Stimulated activated CD8-positive, alpha-beta memory T cell treated with anti-CD3 and anti-CD28 coated beads, Interleukin-4, amount 100 ng/mL, for 4 hours (primary cell): ENCODE measurements at regions not wholly inside any gene's neighbourhood (a gene's known extent, or its start where the extent isn't known, plus 50 kb on each side); places are given as distances from the start of the nearest gene placed in this dataset.

Experiments
- DNase-seq, 2 donors: peaks; one replicate each; pipeline ENCODE4 v3.0.0-alpha.2; 2020; ENCODE audit warnings: low read depth in 2 of 2, low spot score in 1 of 2

DNA sequence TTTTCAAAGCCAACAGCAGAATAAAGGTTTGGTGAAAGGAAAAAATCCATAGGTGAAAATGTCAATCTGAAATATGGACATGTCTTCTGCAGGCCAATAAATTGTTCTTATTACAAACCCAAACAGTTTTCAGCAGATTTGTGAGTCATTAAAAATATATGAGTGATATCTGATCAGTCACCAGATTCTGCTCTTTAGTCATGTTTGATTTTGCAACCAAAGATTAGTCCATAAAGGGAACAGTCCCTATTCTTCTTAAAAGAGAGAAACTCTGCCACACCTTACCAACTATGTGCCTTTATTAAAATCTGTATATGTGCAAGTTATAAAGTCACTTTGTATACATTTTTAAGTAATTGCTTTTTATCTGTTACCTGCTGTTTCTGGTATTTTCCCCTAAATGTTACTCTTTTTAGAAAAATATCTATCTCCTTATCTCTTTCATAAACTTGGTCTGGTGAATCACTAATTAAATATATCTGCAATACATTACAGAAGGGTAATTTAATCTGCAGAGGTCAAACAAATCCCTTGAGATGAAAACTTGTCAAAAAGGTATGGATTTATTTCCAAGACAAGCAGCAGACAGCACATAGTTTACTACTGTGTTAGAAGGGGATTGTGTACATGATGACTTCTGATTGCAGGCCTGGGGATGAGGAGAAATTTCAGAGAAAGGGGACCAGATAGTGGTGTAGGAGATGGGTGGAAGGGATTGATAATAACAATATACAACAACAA is 322.9 kb upstream of the NWD2 start:
- DNase-seq = no peak

DNA sequence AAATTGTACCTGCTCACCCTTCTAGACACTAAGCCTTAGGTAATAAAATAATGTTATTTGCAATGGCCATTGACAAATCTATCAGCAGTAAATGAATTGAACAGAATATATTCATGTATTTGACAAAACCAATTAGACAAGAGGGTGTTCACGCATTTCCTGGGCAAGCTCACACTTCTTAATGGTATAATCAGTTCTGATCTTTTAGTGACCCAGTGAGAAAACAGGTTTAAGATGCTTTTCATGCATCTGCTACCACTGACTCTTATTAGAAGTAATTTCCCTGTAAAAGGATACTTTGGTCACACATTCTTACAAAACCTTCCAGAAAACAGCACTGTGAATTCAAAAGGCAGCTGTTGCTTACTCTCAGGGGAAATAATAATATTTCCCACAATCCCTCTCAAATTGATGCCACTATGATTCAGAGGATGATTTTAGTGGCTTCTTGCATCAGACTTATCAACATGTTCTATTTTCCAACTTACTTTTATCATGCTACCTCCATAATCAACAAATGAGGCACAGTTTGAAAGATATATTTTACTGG is 313.9 kb upstream of the NWD2 start:
- no peak for DNase-seq

DNA sequence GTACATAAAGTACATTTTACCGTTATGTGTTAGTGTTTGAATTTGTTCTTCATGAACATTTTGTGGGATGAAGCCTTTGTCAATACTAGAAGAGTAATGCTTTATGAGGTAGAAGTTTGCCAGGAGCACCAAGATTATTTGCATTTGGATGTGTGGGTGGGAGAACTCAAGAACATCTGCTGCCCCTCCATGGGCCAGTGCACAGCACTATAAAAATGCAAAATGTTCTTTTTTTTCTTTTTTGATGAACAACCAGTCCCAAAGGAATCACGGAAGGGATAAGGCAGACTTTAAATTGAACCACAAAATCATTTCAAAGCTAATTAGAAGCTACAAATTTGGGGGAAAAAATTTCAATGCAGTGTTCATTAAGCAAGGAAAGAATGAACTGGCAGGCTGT is 300.3 kb upstream of the NWD2 start:
- no peak for DNase-seq

DNA sequence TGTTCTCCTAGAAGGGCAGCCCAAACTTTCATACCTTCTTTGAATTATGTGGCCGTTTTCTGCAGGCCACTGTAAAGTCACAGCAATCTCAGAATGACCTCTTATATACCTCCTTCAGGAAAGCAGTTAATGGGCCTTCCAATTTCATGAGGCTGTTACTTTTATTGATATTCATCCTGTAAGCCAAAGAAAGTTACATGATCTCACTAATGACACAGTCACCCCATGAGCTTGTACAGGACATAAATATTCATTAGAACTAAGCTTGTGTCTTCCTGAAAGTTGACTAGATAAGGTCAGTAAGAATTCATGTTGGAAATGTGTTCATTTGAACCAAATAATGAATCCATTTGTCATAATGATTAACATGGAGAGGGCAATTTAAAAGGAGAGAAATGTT is 283.1 kb upstream of the NWD2 start:
- no peak for DNase-seq

DNA sequence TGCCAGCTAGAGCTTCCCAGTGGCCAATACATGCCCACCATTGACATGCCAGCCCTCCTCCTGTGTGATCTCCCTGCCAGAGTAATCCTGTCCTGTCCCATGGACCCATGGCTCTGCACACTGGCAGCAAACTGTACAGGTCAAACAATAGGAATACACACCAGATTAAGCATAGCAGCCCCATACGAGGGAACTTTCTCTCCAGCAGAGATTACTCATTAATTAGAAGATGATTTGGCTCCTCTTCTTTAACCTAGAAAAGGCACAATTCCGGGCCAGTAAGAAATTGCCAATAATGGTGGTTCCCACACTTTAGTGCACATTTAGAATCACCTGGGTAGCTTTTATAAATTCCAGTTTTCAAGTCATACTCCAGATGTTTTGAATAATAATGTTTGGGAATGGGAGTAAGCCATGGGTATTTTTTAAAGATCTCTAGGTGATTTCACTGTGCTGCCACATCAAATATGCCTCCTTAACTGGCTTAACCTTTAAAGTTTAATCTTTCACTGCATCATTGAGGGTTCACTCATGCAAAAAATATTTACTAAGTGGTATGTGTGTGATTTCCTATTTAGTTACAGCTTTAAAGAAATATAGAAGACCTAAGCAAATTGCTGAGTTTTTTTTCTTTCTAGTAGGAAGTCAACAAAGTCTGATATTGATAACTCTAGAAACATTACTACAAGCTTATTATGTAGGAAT is 277.6 kb upstream of the NWD2 start:
- no peak for DNase-seq

DNA sequence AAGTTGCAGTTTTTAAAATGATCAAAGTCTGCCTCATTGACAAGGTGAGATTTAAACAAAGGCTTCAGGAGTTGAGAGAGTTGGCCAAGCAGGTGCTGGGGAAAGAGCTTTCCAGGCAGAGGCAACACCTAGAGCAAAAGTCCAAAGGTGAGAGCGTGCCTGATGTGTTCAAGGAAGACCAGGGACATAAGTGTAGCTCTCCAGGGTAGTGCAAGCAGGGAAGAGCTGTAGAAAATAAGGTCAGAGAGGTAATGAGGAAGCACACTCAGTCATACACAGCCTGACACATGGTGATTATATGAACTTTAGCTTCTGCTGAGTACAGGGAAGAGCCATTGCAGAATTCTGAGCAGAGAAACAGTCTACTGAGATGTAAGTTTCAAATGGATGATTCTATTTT is 265.0 kb upstream of the NWD2 start:
- DNase-seq = no peak

DNA sequence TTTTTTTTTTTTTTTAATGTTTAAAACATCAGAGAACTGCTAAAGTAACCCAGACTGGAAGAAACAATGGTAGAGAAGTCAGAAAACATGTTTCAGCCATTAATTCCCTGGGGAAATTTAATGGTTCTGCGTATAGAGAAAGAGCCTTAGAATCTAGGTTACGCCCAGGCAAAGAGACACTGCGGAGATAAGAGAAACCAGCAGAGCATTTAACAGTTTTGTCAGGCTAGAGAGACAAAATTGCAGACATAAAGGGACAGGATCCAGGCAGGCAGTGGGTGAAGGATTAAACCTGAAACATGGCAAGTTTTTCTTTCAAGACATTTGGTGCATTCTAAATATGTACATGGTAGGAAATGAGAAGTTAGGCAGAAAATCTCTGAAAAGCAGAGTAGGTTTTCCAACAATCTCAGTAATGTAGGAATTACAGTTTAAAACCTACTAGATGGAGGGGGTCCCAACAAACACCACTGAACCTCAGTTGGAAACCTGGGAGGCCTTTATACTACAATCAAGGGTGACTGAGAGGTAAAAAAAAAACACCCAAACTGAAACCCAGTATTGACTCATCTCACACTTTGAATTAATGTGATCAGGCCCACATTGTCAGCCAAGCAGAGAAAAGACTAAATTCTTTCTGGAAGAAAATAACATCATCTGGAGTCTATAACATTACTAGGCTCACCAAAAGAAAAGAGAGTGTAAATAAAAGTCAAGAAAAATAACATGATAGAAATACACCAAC is 254.2 kb upstream of the NWD2 start:
- DNase-seq = no peak

DNA sequence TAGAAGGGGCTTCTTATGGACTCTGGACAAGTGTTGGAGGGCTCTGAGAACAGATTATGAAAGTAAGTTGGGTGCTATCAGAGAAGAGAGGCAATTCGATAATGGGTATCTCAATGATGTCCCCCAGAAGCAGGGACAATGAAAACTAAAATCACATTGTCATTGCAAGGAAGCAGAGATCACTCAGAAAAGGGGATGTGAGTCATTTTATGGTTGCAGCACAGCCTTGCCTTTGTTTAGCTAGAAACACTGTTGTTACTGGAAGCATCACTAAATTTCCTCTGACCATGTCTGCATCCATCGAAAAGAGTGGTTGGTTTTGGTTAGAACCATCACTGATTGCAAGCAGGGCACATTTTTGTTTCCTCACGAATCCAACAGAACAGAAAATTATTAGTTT is 246.8 kb upstream of the NWD2 start:
- DNase-seq = no peak

DNA sequence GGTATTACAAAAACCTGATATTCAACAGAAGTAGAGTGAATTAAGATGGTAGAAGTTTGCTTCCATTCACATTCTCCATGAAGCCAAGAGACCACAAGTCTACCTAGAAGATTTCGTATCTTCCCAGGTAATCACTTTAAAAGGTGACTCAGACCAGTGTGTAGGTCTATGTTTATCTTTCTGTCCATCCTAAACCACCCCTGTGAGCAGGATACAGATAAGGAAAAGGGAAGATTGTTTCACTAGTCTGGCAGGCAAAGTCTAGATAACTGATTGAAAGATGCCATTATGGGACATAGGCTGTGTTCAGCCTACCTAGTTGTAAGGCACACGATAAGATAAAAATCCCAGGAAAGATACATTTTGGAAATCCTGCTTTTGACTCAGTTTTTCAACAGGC is 244.3 kb upstream of the NWD2 start:
- no peak for DNase-seq

DNA sequence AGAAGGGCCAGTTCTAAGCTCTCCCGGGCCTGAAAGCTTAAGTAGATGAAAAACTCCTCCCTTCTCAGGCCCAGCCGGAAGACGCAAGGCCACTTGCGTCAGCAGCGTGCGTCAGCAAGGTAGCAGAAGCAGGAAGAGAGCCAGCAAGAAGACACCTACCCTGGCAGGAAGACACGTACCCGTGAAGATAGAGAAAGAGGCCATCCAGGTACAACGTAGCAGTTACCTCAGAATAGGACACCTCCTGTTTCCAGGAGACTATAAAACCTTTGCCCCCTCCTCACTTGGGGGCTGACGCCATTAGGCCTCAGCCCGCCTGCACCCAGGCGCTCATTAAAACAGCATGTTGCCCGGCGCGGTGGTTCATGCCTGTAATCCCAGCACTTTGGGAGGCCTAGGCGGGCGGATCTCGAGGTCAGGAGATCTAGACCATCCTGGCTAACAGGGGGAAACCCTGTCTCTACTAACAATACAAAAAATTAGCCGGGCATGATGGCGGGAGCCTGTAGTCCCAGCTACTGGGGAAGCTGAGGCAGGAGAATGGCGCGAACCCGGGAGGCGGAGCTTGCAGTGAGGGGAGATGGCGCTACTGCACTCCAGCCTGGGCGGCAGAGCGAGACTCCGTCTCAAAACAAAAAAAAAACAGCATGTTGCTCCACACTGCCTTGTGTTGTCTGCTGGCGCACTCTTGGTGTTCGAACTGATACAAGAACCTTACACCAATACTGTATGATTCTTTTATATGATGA is 242.7 kb upstream of the NWD2 start:
- DNase-seq = no peak

DNA sequence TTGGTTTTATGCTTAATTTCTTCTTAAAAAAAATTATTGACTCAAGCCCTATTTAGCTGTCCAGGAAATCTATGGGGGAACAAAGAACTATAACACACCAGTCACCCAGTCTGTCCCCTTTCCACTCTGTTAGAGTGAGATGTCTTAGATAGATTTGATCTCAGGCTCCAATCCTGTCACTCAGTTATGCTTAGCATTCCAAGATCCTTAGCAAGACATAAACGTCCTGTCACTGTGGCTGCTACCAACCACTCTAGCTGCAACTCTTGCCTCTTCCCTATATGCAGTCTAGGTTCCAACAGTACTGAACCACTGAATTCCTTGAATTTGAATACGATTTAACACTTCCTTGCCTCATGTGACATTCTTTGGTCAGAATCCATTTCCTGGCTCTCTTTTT is 241.9 kb upstream of the NWD2 start:
- no peak for DNase-seq

DNA sequence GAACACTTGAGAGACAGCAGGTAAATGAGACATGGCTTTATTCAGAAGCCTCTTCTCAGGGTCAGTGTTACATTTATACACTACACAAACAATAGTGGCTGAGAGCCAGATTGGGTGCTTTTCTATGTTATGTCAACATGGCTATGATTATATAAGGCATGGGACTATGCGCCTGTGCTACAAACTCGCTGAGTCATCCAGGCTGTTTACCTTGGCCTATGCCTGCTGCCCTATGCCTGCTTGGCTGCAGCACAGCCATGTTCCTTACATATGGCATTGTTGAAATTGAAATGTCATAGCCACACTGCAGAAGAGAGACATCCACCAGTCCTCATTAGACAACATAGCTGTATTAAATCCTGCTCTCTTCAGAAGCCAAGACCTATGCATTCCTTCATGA is 236.3 kb upstream of the NWD2 start:
- no peak for DNase-seq

DNA sequence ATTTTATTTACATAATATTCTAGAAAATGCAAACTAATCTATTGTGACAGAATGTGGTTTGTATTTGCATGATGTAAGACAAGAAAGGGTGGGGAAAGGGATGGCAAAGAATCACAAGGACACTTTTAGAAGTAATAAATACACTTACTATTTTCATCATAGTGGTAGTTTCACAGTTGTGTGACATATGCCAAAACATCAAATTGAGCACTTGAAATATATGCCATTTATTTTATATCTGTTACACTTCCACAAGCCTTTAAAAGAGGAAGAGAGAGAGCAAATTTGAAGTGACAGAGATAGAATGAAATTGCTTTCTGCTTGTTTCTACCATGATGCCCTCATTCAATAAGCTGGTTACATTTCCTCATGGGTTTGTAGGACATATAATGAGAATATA is 230.0 kb upstream of the NWD2 start:
- DNase-seq = no peak

DNA sequence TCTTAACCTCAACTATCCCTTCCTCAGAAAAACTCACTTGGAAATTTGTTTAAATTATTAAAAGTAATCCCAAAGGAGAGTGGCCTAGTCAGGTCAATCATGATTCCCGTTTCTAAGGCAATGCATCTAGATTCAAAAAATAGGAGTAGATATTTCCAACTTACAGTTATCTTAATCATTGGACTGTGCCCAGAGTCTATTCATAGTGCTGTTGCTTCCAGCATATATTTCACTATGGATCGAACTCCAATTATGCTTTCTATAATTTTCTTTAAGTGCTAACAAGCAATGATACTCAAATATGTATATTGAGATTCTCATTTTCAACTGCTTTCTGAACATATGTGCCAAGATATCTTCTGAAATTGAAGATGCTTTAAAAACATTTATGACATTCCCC is 229.2 kb upstream of the NWD2 start:
- DNase-seq = no peak

DNA sequence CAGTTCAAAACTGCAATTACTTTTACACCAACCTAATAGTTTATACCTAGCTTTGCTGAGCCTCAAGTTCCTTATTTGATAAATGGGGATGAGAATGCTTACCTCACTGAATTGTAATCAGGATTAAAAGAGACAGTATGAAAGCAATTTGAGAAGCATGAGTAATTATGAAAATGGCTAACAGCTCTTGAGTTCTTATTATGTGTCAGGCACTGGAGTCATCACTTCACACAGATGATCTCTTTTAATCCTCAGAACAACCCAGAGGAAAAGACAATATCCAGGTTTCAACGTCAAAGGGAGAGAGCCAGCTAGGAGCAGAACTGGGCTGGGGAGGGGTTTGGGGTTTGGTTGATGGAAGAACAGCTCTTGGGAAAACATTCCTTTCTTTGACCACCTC is 221.0 kb upstream of the NWD2 start:
- no peak for DNase-seq

DNA sequence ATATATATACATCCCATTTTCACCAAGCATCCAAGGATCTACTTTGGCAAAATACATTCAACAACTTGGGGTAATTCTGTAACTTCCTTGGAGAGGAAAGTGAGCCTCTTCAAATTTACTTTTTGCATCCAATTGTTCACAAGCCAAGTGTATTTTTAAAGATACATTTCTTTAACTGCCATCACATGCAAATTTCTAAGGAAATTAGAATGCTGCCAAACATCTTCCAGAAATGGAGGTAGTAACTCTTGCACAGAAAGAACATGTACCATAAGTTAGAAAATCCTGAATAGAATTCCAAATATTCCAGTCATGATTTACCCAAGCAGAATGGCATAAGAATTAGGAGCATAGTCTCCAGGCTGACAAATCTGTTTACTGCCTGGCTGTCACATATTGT is 220.5 kb upstream of the NWD2 start:
- DNase-seq = no peak

DNA sequence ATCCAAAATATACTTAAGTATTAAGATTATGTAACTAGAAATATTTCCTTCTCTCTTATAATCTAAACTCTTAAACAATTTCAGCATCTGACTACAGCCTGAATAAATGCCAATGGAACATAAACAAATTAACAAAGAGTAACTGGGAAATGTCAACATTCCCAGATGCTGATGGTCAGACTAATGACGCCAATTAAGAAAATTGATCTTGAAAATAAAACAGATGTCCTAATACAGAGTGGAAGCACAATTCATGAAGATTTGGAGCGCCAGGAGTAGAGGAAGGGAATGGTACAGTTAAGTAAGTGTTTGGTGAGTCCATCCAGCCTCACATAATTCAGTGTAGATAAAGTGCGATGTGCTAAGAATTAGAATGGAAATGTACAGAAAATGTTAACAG is 203.7 kb upstream of the NWD2 start:
- no peak for DNase-seq

DNA sequence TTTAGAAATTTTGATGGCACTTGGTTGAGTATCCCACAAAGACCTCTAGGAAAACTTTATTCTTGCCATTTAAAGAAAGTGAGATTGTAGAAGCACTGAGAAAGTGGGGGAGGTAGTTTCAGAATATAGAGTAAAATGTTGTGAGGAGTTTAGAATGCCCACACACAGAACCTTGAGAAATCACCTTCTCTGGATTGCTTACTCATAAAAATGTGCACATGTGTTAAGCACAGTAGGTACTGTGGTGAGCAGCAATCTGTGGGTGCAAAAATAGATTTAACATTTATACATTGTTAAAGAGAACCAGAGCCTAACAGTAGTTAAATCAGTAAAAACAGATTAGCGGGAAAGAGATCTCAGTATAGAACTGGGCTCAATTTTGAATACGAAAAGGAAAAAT is 201.2 kb upstream of the NWD2 start:
- DNase-seq = no peak

DNA sequence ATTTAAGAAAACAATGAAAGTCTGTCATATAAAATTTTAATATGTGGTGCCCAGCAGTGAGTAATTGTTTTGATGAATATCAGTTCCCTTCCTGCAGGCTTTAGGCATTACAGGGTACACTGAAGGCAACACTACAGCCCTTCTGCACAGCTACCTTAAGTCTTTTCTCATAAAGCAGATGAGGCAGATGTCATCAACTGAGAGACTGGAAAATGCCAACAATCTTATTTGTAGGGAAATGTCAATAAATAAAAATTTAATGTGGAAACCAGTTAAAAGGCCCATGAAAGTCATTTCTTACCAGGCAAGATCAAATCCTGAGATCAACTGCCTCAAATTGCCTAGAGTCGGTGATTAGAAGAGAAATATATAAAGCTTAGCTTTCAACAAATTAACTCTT is 193.4 kb upstream of the NWD2 start:
- no peak for DNase-seq

DNA sequence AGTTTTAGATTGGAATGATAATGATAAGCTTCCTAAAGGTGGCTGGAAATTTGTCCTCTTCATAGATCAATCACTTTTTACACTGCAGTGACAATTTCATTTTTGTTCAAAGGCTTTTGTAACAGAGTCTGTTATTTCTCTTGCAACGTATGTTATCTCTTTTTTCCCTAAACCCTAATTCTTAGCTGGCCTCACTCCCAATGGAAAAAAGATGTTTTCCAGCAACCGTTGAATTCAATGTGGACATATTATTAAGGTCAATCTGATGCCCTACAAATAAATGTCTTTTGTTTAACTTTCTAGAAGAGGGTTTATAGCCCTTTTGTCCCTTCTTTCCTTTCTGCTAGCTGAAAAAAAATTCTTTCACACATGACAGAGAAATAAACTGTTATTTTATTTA is 192.7 kb upstream of the NWD2 start:
- no peak for DNase-seq

DNA sequence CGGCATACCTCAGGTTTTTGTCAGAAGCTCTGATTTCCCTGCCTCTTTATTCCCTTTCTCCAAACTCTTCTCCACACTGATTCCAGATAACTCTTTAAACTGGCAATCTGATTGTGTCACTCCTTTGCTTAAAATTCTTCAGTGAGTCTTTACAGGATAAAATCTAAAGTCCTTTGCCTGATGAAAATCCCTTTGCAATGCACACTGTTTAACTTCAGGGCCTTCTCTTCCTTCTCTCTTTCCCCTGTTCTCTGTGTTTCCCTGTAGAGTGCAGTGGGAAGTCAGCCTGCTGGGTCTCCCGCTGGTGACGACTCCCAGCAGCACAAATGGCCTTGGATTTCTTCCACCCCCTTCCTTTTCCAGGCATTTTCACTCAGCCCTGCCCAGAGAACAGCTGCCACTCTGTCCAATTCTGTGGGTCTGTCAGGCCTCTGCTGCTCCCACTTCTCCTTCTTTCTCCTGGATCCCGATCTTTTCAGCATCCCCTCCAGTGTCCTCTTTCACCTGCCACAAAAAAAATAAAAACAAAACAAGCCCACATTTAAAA is 189.9 kb upstream of the NWD2 start:
- DNase-seq = no peak
